Caco-2 (cell line): ENCODE measurements at regions not wholly inside any gene's neighbourhood (a gene's known extent, or its start where the extent isn't known, plus 50 kb on each side); places are given as distances from the start of the nearest gene placed in this dataset.
A peak's percentile ranks its signal among the peaks of the same experiment; 100 is the strongest.

Experiments
- BruUV-seq: library from RNA; stranded (reverse); fragments of 400-500 nt; replicated peaks from 2 replicates; lab custom pipeline; 2021; lab: Mats Ljungman, UMichigan
- CTCF ChIA-PET: fragments of 300-600 bp; sonication (Branson Sonifier 250); formaldehyde crosslinking; loops from one replicate; lab custom pipeline; 2022; ENCODE audit warnings: antibody characterized with exemption; lab: Charles Lee
- POLR2A ChIA-PET: fragments of 300-600 bp; sonication (Branson Sonifier 250); formaldehyde crosslinking; loops from one replicate; lab custom pipeline; 2022; ENCODE audit warnings: antibody characterized with exemption; lab: Charles Lee
- DNase-seq, 2 experiments: peaks; one replicate each; pipeline versions ENCODE4 v3.0.0 to v3.0.0-alpha.2; 2020 to 2022
- H3K27me3 ChIP-seq: replicated peaks from 2 replicates; pipeline ENCODE4 v1.6.0; 2011; ENCODE audit warnings: low read length; ENCODE audit not compliant: control insufficient read depth, insufficient read depth
- H3K36me3 ChIP-seq: 2 replicates; pipeline ENCODE4 v1.5.1; 2011; ENCODE audit warnings: low read length; ENCODE audit not compliant: control insufficient read depth, insufficient read depth
- H3K4me1 ChIP-seq: fragments of 250-450 bp; sonication (Bioruptor Pico); 2 replicates; pipeline ENCODE4 v1.5.1; 2020; ENCODE audit warnings: mild to moderate bottlenecking
- H3K4me3 ChIP-seq: 2 replicates; pipeline ENCODE4 v1.5.1; 2011; ENCODE audit warnings: low read depth, mild to moderate bottlenecking, control low read depth, low read length
- H3K9me3 ChIP-seq: fragments of 250-450 bp; sonication (Bioruptor Pico); 2 replicates; pipeline ENCODE4 v1.5.1; 2020; ENCODE audit warnings: mild to moderate bottlenecking, moderate library complexity
- H3K27ac Mint-ChIP-seq: one replicate; pipeline ENCODE4 v1.8.0; 2022; ENCODE audit warnings: mixed read lengths; ENCODE audit not compliant: unreplicated experiment
- H3K27me3 Mint-ChIP-seq: one replicate; pipeline ENCODE4 v1.8.0; 2022; ENCODE audit warnings: mixed read lengths; ENCODE audit not compliant: insufficient read depth, unreplicated experiment
- H3K36me3 Mint-ChIP-seq: one replicate; pipeline ENCODE4 v1.8.0; 2022; ENCODE audit warnings: mild to moderate bottlenecking, mixed read lengths; ENCODE audit not compliant: insufficient read depth, unreplicated experiment
- H3K4me1 Mint-ChIP-seq: one replicate; pipeline ENCODE4 v1.8.0; 2022; ENCODE audit warnings: low read depth, mixed read lengths; ENCODE audit not compliant: unreplicated experiment
- H3K4me3 Mint-ChIP-seq: one replicate; pipeline ENCODE4 v1.8.0; 2022; ENCODE audit warnings: mild to moderate bottlenecking, moderate library complexity, mixed read lengths; ENCODE audit not compliant: unreplicated experiment
- H3K9me3 Mint-ChIP-seq: one replicate; pipeline ENCODE4 v1.8.0; 2022; ENCODE audit warnings: mixed read lengths; ENCODE audit not compliant: unreplicated experiment
- intact Hi-C: fragments of 100-400 bp; cut with micrococcal nuclease; formaldehyde crosslinking; loops from one replicate; pipeline ENCODE4 v1.10.0; 2022; ENCODE audit not compliant: unreplicated experiment
- TF ChIP-seq, protein P1 (sequence below), 2 experiments: fragments of 200-600 bp in 1 of 2; IDR thresholded peaks; 1 replicate in 1 of 2; 2 replicates in 1 of 2; pipeline versions ENCODE4 v1.5.1 to v1.8.0; 2011 to 2022; ENCODE audit warnings: antibody characterized with exemption in 1 of 2, control low read depth in 1 of 2, inconsistent platforms in 1 of 2, low read depth in 1 of 2, low read length in 1 of 2, mild to moderate bottlenecking in 1 of 2, moderate library complexity in 1 of 2; ENCODE audit not compliant: insufficient read depth in 1 of 2, severe bottlenecking in 1 of 2, unreplicated experiment in 1 of 2

DNA sequence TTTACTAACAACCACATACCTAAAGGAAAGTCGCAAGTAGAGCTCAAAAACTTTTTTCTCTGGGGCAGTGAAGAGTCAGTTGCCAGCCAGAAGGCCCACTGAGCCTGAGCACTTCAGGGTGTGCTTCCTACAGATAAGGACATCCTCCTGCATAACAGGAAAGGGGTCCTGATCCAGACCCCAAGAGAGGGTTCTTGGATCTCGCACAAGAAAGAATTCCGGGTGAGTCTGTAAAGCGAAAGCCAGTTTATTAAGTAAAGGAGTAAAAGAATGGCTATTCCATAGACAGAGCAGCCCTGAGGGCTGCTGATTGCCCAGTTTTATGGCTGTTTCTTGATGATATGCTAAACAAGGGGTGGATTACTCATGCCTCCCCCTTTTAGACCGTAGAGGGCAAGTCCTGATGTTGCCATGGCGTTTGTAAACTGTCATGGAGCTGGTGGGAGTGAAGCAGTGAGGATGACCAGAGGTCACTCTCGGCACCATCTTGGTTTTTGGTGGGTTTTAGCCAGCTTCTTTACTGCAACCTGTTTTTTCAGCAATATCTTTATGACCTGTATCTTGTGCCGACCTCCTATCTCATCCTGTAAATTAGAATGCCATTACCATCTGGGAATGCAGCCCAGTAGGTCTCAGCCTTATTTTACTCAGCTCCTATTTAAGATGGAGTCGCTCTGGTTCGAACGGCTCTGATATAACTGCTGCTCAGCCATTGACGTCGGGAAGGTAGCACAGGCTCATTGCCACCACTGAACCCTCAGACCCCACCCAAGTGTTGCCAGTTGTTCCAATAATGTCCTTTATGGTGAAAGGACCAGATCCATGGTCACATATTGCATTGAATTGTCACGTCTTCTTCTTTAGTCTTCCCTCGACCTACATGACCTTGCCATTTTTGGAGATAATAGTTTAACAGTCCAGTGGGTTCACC is 96.6 kb upstream of the ERRFI1 start:
- TF ChIP-seq, protein P1, sequence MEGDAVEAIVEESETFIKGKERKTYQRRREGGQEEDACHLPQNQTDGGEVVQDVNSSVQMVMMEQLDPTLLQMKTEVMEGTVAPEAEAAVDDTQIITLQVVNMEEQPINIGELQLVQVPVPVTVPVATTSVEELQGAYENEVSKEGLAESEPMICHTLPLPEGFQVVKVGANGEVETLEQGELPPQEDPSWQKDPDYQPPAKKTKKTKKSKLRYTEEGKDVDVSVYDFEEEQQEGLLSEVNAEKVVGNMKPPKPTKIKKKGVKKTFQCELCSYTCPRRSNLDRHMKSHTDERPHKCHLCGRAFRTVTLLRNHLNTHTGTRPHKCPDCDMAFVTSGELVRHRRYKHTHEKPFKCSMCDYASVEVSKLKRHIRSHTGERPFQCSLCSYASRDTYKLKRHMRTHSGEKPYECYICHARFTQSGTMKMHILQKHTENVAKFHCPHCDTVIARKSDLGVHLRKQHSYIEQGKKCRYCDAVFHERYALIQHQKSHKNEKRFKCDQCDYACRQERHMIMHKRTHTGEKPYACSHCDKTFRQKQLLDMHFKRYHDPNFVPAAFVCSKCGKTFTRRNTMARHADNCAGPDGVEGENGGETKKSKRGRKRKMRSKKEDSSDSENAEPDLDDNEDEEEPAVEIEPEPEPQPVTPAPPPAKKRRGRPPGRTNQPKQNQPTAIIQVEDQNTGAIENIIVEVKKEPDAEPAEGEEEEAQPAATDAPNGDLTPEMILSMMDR (IDR thresholded peaks at IDR 0.05; ENCODE audit: insufficient read depth in 1 of 2, low read depth in 1 of 2, low read length in 1 of 2, severe bottlenecking in 1 of 2, unreplicated experiment in 1 of 2): no peak
- Histone ChIP-seq H3K4me1 (peaks cover 44% of the 10 kb centered on the region), H3K9me3 (0 out of 2 replicates have a peak, but pooled peaks cover 6% of the 10 kb centered on the region), H3K36me3 (no peaks in the 10 kb centered on the region), H3K4me3 (no peak overlapping the region), H3K27me3 (no peaks in the 10 kb centered on the region)
- ChIA-PET POLR2A (no interaction called here), CTCF (no interaction called here)
- Mint-ChIP-seq H3K9me3 (peaks cover 12% of the 10 kb centered on the region), H3K27me3 (no peaks in the 10 kb centered on the region), H3K36me3 (peaks cover 11% of the 10 kb centered on the region), H3K27ac (peak overlapping the region; percentile 79), H3K4me1 (peaks cover 42% of the 10 kb centered on the region), H3K4me3 (no peak overlapping the region)
- BruUV-seq: no TSS peak
- DNase-seq: no peak
- intact Hi-C loops: loop anchor here (5.0 kb wide), 3 partner anchors 45 to 60 kb away; no protein-coding TSS in a partner anchor

DNA sequence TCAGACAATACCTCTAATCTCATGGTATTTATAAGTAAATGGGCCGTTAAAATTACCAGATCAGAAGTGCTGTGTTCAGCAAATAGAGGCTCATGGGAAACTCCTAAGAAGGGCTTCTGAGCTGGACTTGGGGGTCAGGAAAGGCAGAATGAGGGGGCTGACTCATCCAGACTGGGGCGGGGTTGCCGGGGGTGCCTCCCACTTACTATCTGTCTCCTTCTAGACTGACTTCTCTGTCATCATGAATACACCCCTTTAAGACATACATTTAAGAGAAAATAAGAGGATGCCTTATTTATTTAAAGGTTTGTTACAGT is 96.0 kb upstream of the ERRFI1 start:
- H3K36me3 Mint-ChIP-seq: peaks cover 11% of the 10 kb centered on the region
- peak overlapping the region; percentile 79 for H3K27ac Mint-ChIP-seq
- intact Hi-C loops: loop anchor here (5.0 kb wide), 3 partner anchors 45 to 60 kb away; no protein-coding TSS in a partner anchor
- peaks cover 42% of the 10 kb centered on the region for H3K4me1 Mint-ChIP-seq
- no TSS peak for BruUV-seq
- no peak for DNase-seq
- H3K4me3 Mint-ChIP-seq: no peak overlapping the region
- TF ChIP-seq, protein P1 (IDR thresholded peaks at IDR 0.05; ENCODE audit: insufficient read depth in 1 of 2, low read depth in 1 of 2, low read length in 1 of 2, severe bottlenecking in 1 of 2, unreplicated experiment in 1 of 2): no peak
- H3K27me3 ChIP-seq: no peaks in the 10 kb centered on the region
- no peaks in the 10 kb centered on the region for H3K27me3 Mint-ChIP-seq
- no peaks in the 10 kb centered on the region for H3K36me3 ChIP-seq
- POLR2A ChIA-PET: no interaction called here
- H3K4me1 ChIP-seq: peaks cover 50% of the 10 kb centered on the region
- peaks cover 12% of the 10 kb centered on the region for H3K9me3 Mint-ChIP-seq
- CTCF ChIA-PET: no interaction called here
- no peak overlapping the region for H3K4me3 ChIP-seq
- 0 out of 2 replicates have a peak, but pooled peaks cover 6% of the 10 kb centered on the region for H3K9me3 ChIP-seq

DNA sequence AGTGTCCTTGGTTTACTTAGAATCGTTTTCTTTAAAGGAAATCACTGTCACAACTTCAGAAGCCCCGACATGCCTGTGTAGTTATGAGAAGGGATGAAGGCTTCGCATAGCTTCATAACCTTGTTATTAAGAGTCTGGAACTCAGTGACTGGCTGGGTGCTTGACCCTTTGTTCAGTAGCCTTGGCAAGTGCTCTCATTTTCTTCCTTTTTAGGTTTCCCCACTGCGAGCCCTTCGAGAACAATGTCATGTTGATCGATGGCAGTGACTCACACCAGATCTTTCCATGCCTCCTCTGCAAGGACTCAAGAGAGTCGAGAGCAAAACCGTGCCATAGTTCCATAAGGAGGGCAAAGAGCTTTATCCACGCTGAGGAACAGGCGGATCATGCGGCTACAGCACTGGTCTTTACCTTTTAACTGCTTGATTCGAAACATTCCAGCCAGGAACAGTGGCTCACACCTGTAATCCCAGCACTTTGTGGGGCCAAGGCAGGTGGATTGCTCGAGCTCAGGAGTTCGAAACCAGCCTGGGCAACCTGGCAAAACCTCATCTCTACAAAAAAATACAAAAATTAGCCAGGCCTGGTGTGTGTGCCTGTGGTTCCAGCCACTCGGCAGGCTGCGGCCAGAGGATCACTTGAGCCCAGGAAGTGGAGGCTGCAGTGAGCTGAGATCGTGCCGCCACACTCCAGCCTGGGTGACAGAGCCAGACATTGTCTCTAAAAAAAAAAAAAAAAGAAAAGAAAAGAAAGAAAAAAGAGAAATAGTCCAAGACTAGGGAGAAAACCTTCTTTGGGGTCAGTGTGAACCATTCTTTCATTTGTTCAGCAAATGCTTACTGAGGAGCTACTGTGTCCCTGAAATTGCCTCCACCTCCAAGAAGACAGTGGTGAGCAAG is 95.4 kb upstream of the ERRFI1 start:
- Mint-ChIP-seq H3K9me3 (peaks cover 12% of the 10 kb centered on the region), H3K27me3 (no peaks in the 10 kb centered on the region), H3K27ac (peak overlapping the region; percentile 79), H3K36me3 (peaks cover 8% of the 10 kb centered on the region), H3K4me1 (peaks cover 42% of the 10 kb centered on the region), H3K4me3 (peak overlapping the region; percentile 40)
- BruUV-seq: TSS peak; percentile 81
- Histone ChIP-seq H3K27me3 (no peaks in the 10 kb centered on the region), H3K9me3 (0 out of 2 replicates have a peak, but pooled peaks cover 6% of the 10 kb centered on the region), H3K4me1 (peaks cover 56% of the 10 kb centered on the region), H3K36me3 (no peaks in the 10 kb centered on the region), H3K4me3 (no peak overlapping the region)
- DNase-seq: peak; percentile 12 to 50
- TF ChIP-seq, protein P1 (IDR thresholded peaks at IDR 0.05; ENCODE audit: insufficient read depth in 1 of 2, low read depth in 1 of 2, low read length in 1 of 2, severe bottlenecking in 1 of 2, unreplicated experiment in 1 of 2): no peak
- ChIA-PET CTCF (interaction anchor here (0.5 kb wide), 1 partner anchor 55 kb away, joined by 13 read pairs; no protein-coding TSS in a partner anchor), POLR2A (interaction anchor here (0.7 kb wide), 1 partner anchor 9 kb away, joined by 3 read pairs; no protein-coding TSS in a partner anchor)
- intact Hi-C loops: loop anchor here (5.0 kb wide), 3 partner anchors 44 to 61 kb away; no protein-coding TSS in a partner anchor
